ENCODE measurements at regions not wholly inside any gene's neighbourhood (a gene's known extent, or its start where the extent isn't known, plus 50 kb on each side); places are given as distances from the start of the nearest gene placed in this dataset.

- H3K36me3 Mint-ChIP-seq (ENCODE audit: low read depth), result no peaks in the 10 kb centered on the region
- H3K9me3 Mint-ChIP-seq, result peaks cover 27% of the 10 kb centered on the region
- no peaks in the 10 kb centered on the region for H3K4me1 Mint-ChIP-seq (ENCODE audit: low read depth)
- H3K4me3 Mint-ChIP-seq, result no peak overlapping the region
- no peaks in the 10 kb centered on the region for H3K27me3 Mint-ChIP-seq
- H3K27ac Mint-ChIP-seq, result no peak overlapping the region
Measured at GRCh38 chr2:4415810-4416413, 712.5 kb downstream of the DCDC2C start.

- Mint-ChIP-seq H3K27ac (no peak overlapping the region), H3K4me3 (no peak overlapping the region), H3K9me3 (peaks cover 25% of the 10 kb centered on the region), H3K4me1 (ENCODE audit: low read depth) (no peaks in the 10 kb centered on the region), H3K27me3 (no peaks in the 10 kb centered on the region), H3K36me3 (ENCODE audit: low read depth) (no peaks in the 10 kb centered on the region)
Measured at GRCh38 chr2:4416431-4416830, 713.1 kb downstream of the DCDC2C start.

- Mint-ChIP-seq H3K4me3 (no peak overlapping the region), H3K4me1 (ENCODE audit: low read depth) (no peaks in the 10 kb centered on the region), H3K27ac (no peak overlapping the region), H3K27me3 (no peaks in the 10 kb centered on the region), H3K9me3 (peaks cover 23% of the 10 kb centered on the region), H3K36me3 (ENCODE audit: low read depth) (no peaks in the 10 kb centered on the region)
Measured at GRCh38 chr2:4417771-4418170, 714.4 kb downstream of the DCDC2C start.

GRCh38 chr2:4420032-4420431 lies 716.7 kb downstream of the DCDC2C start:
- H3K27ac Mint-ChIP-seq, result no peak overlapping the region
- H3K27me3 Mint-ChIP-seq, result no peaks in the 10 kb centered on the region
- H3K4me1 Mint-ChIP-seq (ENCODE audit: low read depth), result no peaks in the 10 kb centered on the region
- no peaks in the 10 kb centered on the region for H3K36me3 Mint-ChIP-seq (ENCODE audit: low read depth)
- H3K9me3 Mint-ChIP-seq, result peaks cover 22% of the 10 kb centered on the region
- no peak overlapping the region for H3K4me3 Mint-ChIP-seq

GRCh38 chr2:4424153-4424552 lies 720.8 kb downstream of the DCDC2C start:
- no peak overlapping the region for H3K27ac Mint-ChIP-seq
- H3K9me3 Mint-ChIP-seq, result peaks cover 15% of the 10 kb centered on the region
- no peaks in the 10 kb centered on the region for H3K4me1 Mint-ChIP-seq (ENCODE audit: low read depth)
- H3K36me3 Mint-ChIP-seq (ENCODE audit: low read depth), result no peaks in the 10 kb centered on the region
- H3K27me3 Mint-ChIP-seq, result no peaks in the 10 kb centered on the region
- H3K4me3 Mint-ChIP-seq, result no peak overlapping the region

GRCh38 chr2:4427083-4427482 lies 723.7 kb downstream of the DCDC2C start:
- Mint-ChIP-seq H3K4me3 (no peak overlapping the region), H3K27me3 (no peaks in the 10 kb centered on the region), H3K9me3 (peaks cover 15% of the 10 kb centered on the region), H3K27ac (no peak overlapping the region), H3K36me3 (ENCODE audit: low read depth) (no peaks in the 10 kb centered on the region), H3K4me1 (ENCODE audit: low read depth) (no peaks in the 10 kb centered on the region)

- H3K36me3 Mint-ChIP-seq (ENCODE audit: low read depth), result no peaks in the 10 kb centered on the region
- no peaks in the 10 kb centered on the region for H3K27me3 Mint-ChIP-seq
- H3K9me3 Mint-ChIP-seq, result peaks cover 5% of the 10 kb centered on the region
- no peak overlapping the region for H3K4me3 Mint-ChIP-seq
- no peaks in the 10 kb centered on the region for H3K4me1 Mint-ChIP-seq (ENCODE audit: low read depth)
- H3K27ac Mint-ChIP-seq, result no peak overlapping the region
Measured at GRCh38 chr2:4445821-4446220, 742.4 kb downstream of the DCDC2C start.

- Mint-ChIP-seq H3K27ac (no peak overlapping the region), H3K9me3 (peaks cover 22% of the 10 kb centered on the region), H3K36me3 (ENCODE audit: low read depth) (no peaks in the 10 kb centered on the region), H3K4me3 (no peak overlapping the region), H3K27me3 (no peaks in the 10 kb centered on the region), H3K4me1 (ENCODE audit: low read depth) (no peaks in the 10 kb centered on the region)
Measured at GRCh38 chr2:4454907-4455306, 751.5 kb downstream of the DCDC2C start.

- Mint-ChIP-seq H3K36me3 (ENCODE audit: low read depth) (no peaks in the 10 kb centered on the region), H3K4me1 (ENCODE audit: low read depth) (no peaks in the 10 kb centered on the region), H3K27ac (no peak overlapping the region), H3K9me3 (peaks cover 22% of the 10 kb centered on the region), H3K4me3 (no peak overlapping the region), H3K27me3 (no peaks in the 10 kb centered on the region)
Measured at GRCh38 chr2:4455486-4456155, 752.2 kb downstream of the DCDC2C start.

- no peaks in the 10 kb centered on the region for H3K27me3 Mint-ChIP-seq
- H3K27ac Mint-ChIP-seq, result no peak overlapping the region
- H3K9me3 Mint-ChIP-seq, result peaks cover 6% of the 10 kb centered on the region
- no peaks in the 10 kb centered on the region for H3K4me1 Mint-ChIP-seq (ENCODE audit: low read depth)
- H3K4me3 Mint-ChIP-seq, result no peak overlapping the region
- no peaks in the 10 kb centered on the region for H3K36me3 Mint-ChIP-seq (ENCODE audit: low read depth)
Measured at GRCh38 chr2:4464634-4465266, 761.4 kb downstream of the DCDC2C start.

- Mint-ChIP-seq H3K36me3 (ENCODE audit: low read depth) (no peaks in the 10 kb centered on the region), H3K27me3 (no peaks in the 10 kb centered on the region), H3K9me3 (peaks cover 9% of the 10 kb centered on the region), H3K4me3 (no peak overlapping the region), H3K27ac (no peak overlapping the region), H3K4me1 (ENCODE audit: low read depth) (no peaks in the 10 kb centered on the region)
Measured at GRCh38 chr2:4465671-4466070, 762.3 kb downstream of the DCDC2C start.

GRCh38 chr2:4475618-4476017 lies 772.2 kb downstream of the DCDC2C start:
- H3K4me3 Mint-ChIP-seq, result no peak overlapping the region
- peaks cover 15% of the 10 kb centered on the region for H3K9me3 Mint-ChIP-seq
- H3K27me3 Mint-ChIP-seq, result no peaks in the 10 kb centered on the region
- H3K27ac Mint-ChIP-seq, result no peak overlapping the region
- H3K4me1 Mint-ChIP-seq (ENCODE audit: low read depth), result no peaks in the 10 kb centered on the region
- no peaks in the 10 kb centered on the region for H3K36me3 Mint-ChIP-seq (ENCODE audit: low read depth)

- H3K9me3 Mint-ChIP-seq, result peaks cover 19% of the 10 kb centered on the region
- no peaks in the 10 kb centered on the region for H3K4me1 Mint-ChIP-seq (ENCODE audit: low read depth)
- no peaks in the 10 kb centered on the region for H3K27me3 Mint-ChIP-seq
- H3K4me3 Mint-ChIP-seq, result no peak overlapping the region
- H3K27ac Mint-ChIP-seq, result no peak overlapping the region
- H3K36me3 Mint-ChIP-seq (ENCODE audit: low read depth), result no peaks in the 10 kb centered on the region
Measured at GRCh38 chr2:4483050-4483449, 779.7 kb downstream of the DCDC2C start.

- no peaks in the 10 kb centered on the region for H3K27me3 Mint-ChIP-seq
- no peaks in the 10 kb centered on the region for H3K36me3 Mint-ChIP-seq (ENCODE audit: low read depth)
- no peaks in the 10 kb centered on the region for H3K4me1 Mint-ChIP-seq (ENCODE audit: low read depth)
- peaks cover 22% of the 10 kb centered on the region for H3K9me3 Mint-ChIP-seq
- no peak overlapping the region for H3K4me3 Mint-ChIP-seq
- no peak overlapping the region for H3K27ac Mint-ChIP-seq
Measured at GRCh38 chr2:4486971-4487370, 783.6 kb downstream of the DCDC2C start.

- no peaks in the 10 kb centered on the region for H3K27me3 Mint-ChIP-seq
- H3K27ac Mint-ChIP-seq, result no peak overlapping the region
- H3K4me1 Mint-ChIP-seq (ENCODE audit: low read depth), result no peaks in the 10 kb centered on the region
- H3K36me3 Mint-ChIP-seq (ENCODE audit: low read depth), result no peaks in the 10 kb centered on the region
- no peaks in the 10 kb centered on the region for H3K9me3 Mint-ChIP-seq
- H3K4me3 Mint-ChIP-seq, result no peak overlapping the region
Measured at GRCh38 chr2:4499316-4500030, 796.1 kb downstream of the DCDC2C start.

Data from stimulated activated naive CD8-positive, alpha-beta T cell treated with anti-CD3 and anti-CD28 coated beads, Interleukin-15, Interleukin-2, amounts not matched to agents 100 ng/mL and 50 ng/mL, for 24 hours (primary cell).